IPS-18c (cell line): ENCODE measurements at regions not wholly inside any gene's neighbourhood (a gene's known extent, or its start where the extent isn't known, plus 50 kb on each side); places are given as distances from the start of the nearest gene placed in this dataset.

Experiments used
- H3K4me3 ChIP-seq: 2 replicates; pipeline ENCODE4 v1.7.0; 2013; ENCODE audit warnings: low read depth, mild to moderate bottlenecking, low read length, moderate library complexity; ENCODE audit not compliant: insufficient read depth
- H3K9me3 ChIP-seq: one replicate; pipeline ENCODE4 v1.6.1; 2013; ENCODE audit warnings: mild to moderate bottlenecking, low read length, moderate library complexity; ENCODE audit not compliant: control insufficient read depth, insufficient read depth

GRCh38 chr17:79468183-79468944 lies 142.5 kb downstream of the RBFOX3 start:
- no peaks in the 10 kb centered on the region for H3K9me3 ChIP-seq

DNA sequence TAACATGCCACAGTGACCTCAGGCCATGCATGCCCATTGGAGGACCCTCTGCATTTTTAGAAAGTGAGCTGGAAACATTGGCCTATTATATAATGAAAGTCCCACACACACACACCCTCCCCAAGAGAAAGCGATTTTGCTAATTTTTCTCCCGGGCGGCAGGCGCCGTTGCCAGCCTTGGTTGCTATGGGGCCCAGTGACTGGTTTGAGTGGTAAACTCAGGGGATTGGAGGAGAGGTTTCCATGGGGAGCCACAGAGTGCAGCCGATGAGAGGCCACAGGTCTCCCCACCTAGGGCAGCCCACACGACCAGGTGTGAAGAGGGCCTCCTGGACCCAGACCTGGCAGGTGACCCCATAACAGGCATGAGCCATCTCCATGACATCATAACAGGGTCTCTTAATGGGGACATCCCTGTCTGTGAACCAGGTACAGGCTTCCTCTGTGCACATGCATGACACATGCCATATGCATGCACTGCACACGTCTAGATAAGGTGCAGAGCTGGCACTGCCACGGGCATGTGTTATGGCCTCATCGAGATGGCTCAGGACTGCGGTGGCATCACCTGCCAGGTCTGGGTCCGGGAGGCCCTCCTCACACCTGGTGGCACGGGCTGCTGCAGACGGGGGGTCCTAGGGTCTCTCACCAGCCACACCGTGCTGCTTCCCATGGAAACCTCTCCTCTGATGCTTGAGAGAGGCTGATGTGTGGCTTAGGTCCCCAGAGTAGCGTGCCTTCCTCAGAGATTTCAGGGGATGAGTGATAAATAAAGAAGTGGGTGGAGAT lies 144.1 kb downstream of the RBFOX3 start:
- Histone ChIP-seq H3K9me3 (no peaks in the 10 kb centered on the region), H3K4me3 (no peak overlapping the region)

More at GRCh38 chr17:79468183-79468944, 142.5 kb downstream of the RBFOX3 start:
- H3K4me3 ChIP-seq = no peak overlapping the region

DNA sequence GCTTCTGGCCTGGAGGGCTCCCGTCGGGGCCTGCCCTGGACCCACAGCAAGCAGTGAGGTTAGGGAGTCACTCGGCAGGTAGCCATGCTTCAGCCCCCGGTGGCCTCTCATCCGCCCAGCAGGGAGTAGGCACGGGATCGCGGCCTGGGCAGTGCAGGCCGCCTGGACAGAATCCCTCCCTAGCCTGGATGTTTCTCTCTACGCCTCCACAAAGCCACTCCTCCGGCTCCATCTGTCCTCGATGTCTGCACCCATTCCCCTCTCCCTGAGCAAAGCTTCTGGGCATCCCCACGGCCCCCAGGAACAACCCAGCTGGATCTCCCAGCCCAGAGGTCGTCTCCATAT lies 145.2 kb downstream of the RBFOX3 start:
- H3K4me3 ChIP-seq = no peak overlapping the region

DNA sequence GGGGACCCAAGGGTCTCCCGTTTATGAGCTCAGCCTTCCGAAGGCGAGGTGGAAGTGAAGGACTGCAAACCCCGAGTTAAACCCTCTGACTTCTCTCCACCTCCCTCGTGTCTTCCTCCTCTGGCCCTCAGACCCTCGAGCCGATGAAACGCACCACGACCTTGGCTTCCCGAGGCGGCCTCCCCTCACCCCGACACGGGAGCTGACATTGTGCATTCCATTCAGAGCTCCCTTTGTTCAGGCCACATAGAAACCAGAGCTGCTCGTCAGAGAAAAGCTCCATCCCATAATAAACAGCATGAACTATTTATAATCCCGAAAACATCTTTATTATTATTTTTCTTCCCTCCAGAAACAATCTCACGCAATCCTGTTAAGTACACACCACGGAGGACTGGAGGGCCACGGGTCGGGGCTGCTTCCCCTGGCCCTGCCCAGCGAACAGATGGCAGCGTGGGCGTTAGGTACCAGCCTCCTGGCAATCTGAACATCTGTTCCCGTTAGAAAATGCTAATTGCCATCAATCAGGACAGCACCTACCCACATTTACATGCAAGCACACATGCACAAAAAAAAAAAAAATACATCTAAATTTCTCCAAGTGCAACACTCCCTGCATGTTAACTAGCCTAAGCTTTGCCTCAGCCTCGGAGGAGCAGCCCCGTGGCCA lies 145.7 kb downstream of the RBFOX3 start:
- H3K9me3 ChIP-seq = no peaks in the 10 kb centered on the region
- no peak overlapping the region for H3K4me3 ChIP-seq

More for the DNA sequence above, 145.2 kb downstream of the RBFOX3 start:
- no peaks in the 10 kb centered on the region for H3K9me3 ChIP-seq

- H3K4me3 ChIP-seq = no peak overlapping the region
- H3K9me3 ChIP-seq = no peaks in the 10 kb centered on the region
These were observed 146.4 kb downstream of the RBFOX3 start for GRCh38 chr17:79464318-79465010.

DNA sequence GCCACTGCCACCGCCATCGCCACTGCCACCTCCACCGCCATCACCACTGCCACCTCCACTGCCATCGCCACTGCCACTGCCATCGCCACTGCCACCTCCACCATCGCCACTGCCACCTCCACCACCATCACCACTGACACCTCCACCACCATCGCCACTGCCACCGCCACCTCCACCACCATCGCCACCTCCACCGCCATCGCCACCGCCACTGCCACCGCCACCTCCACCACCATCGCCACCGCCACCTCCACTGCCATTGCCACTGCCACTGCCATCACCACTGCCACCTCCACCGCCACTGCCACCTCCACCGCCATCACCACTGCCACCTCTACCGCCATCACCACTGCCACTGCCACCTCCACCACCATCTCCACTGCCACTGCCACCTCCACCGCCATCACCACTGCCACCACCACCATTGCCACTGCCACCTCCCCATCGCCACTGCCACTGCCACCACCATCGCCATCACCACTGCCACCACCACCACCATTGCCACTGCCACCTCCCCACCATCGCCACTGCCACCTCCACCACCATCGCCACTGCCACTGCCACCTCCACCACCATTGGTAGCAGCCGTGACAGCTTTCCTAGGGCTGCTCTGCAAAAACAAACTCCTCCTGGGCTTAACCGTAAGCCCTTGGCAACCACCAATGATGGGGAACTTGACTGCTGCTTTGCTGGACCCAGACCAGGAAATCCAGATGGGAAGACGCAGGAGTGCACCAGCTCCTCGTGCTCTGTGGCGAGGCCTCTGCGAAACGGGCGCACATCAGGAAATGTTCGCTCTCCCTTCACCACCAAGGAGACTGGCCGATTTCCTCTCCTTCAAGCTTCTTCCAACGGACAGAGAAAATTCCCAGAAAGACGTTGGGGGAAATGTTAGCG lies 147.2 kb downstream of the RBFOX3 start:
- Histone ChIP-seq H3K9me3 (no peaks in the 10 kb centered on the region), H3K4me3 (no peak overlapping the region)

- H3K9me3 ChIP-seq = no peaks in the 10 kb centered on the region
- no peak overlapping the region for H3K4me3 ChIP-seq
These were observed 149.8 kb downstream of the RBFOX3 start for GRCh38 chr17:79461041-79461440.

DNA sequence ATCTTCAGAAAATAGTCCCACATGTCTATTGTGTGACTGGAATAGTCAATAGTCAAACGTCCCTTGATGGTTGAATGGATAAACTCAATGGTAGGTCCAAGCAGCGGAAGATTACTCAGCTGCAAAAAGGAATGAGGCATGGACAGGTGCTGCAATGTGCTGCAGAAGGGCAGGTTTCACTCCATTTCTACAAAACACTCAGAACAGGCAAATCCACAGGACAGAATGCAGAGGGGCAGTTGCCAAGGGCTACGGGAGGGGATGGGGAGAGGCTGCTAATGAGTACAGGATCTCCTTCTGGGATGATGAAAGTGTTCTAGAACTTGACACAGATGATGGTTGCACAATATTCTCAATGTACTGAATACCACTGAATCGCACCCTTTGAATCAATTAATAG lies 151.0 kb downstream of the RBFOX3 start:
- H3K4me3 ChIP-seq = no peak overlapping the region
- no peaks in the 10 kb centered on the region for H3K9me3 ChIP-seq

- H3K4me3 ChIP-seq = no peak overlapping the region
- no peaks in the 10 kb centered on the region for H3K9me3 ChIP-seq
These were observed 151.7 kb downstream of the RBFOX3 start for GRCh38 chr17:79459003-79459655.

GRCh38 chr17:79458356-79458755 lies 152.5 kb downstream of the RBFOX3 start:
- Histone ChIP-seq H3K4me3 (no peak overlapping the region), H3K9me3 (no peaks in the 10 kb centered on the region)

GRCh38 chr17:79457889-79458288 lies 153.0 kb downstream of the RBFOX3 start:
- Histone ChIP-seq H3K4me3 (no peak overlapping the region), H3K9me3 (no peaks in the 10 kb centered on the region)

- Histone ChIP-seq H3K4me3 (no peak overlapping the region), H3K9me3 (no peaks in the 10 kb centered on the region)
These were observed 153.5 kb downstream of the RBFOX3 start for GRCh38 chr17:79457376-79457775.

GRCh38 chr17:79455636-79456035 lies 155.2 kb downstream of the RBFOX3 start:
- H3K4me3 ChIP-seq = no peak overlapping the region
- H3K9me3 ChIP-seq = no peaks in the 10 kb centered on the region

DNA sequence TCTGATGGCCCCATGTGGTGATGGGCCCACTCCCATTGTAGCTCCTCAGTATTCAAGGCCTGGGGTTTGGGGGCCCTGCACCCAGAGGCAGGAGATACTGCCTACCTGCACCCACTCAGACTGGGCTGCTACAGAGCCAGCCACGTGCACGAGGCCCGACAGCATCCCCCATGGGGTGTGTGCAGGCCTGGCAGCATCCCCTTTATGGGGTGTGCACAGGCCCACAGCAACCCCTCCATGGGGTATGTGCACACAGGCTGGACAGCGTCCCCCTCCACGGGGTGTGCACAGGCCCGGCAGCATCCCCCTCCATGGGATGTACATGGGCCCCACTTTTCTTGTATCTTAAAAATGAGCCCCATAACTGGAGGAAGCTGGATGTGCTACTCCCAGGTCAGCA lies 156.0 kb downstream of the RBFOX3 start:
- Histone ChIP-seq H3K9me3 (no peaks in the 10 kb centered on the region), H3K4me3 (no peak overlapping the region)

- H3K9me3 ChIP-seq = peaks cover 3% of the 10 kb centered on the region
- no peak overlapping the region for H3K4me3 ChIP-seq
These were observed 157.4 kb downstream of the RBFOX3 start for GRCh38 chr17:79453481-79453880.

DNA sequence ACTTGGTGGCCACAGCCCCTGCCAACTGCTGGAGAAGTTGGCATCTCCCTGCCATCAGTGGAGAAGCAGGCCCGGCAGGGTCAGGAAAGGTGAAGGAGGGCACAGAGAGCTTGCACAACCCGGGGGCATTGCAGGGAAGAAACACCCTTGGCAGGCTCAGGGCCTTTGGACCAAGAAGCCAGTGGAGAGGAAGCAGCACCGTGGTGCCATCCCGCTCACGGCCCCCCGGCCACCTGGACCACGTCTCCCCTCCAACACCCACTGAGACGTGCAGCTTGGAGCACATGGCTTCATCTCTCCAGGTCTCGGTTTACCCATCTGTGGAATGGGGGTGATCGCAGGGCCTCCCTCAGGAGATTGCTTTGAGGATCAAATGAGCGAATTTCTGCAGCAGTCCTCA lies 158.1 kb downstream of the RBFOX3 start:
- peaks cover 3% of the 10 kb centered on the region for H3K9me3 ChIP-seq
- H3K4me3 ChIP-seq = no peak overlapping the region
